ENCODE measurements at regions not wholly inside any gene's neighbourhood (a gene's known extent, or its start where the extent isn't known, plus 50 kb on each side); places are given as distances from the start of the nearest gene placed in this dataset.

DNA sequence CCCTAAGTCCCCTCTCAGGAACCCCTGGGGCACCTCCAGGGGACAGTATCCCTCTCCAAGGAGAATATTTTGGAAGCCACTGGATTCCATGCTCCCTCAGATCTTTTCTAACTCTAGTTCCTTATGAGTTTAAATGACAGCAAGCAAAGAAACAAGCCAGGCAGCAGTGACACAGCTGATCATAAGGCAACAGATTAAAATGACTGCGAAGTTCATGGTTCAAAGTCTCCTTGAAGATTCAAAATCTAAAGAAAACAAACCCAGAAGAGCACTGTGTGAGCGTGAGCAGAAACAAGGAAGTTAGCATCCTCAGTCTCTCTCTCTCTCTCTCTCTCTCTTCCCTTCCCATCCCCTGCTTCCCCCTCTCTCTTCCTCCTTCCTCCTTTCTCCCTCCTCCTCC lies 316.7 kb upstream of the SLC30A5 start:
- Histone ChIP-seq H3K36me3 (ENCODE audit: insufficient read depth, low read length) (no peaks in the 10 kb centered on the region), H3K27me3 (ENCODE audit: control insufficient read depth in 1 of 2, insufficient read depth in 2 of 2, low read length in 2 of 2) (no peaks in the 10 kb centered on the region), H3K27ac (ENCODE audit: low read depth in 1 of 2, low read length in 2 of 2) (no peak overlapping the region), H3K4me1 (ENCODE audit: insufficient read depth, low read length) (no peaks in the 10 kb centered on the region), H3K4me3 (ENCODE audit: low read length) (no peak overlapping the region), H3K9me3 (ENCODE audit: control insufficient read depth in 1 of 2, insufficient read depth in 1 of 2, low read length in 2 of 2) (no peaks in the 10 kb centered on the region)
- H3K36me3 Mint-ChIP-seq (ENCODE audit: low read depth) = no peaks in the 10 kb centered on the region
- intact Hi-C loops (cut with DNase I, micrococcal nuclease) = no loop called here
- ChIA-PET POLR2A (no interaction called here), CTCF (no interaction called here)
- DNase-seq = no peak
- no peak for TF ChIP-seq CTCF (IDR thresholded peaks at IDR 0.05)
- ATAC-seq (ENCODE audit: poor library complexity) = no peak
- no peak overlapping the region for H3K27ac Mint-ChIP-seq
- H3K9me3 Mint-ChIP-seq = no peaks in the 10 kb centered on the region
- H3K4me3 Mint-ChIP-seq = no peak overlapping the region
- no peaks in the 10 kb centered on the region for H3K4me1 Mint-ChIP-seq (ENCODE audit: low read depth)
- H3K27me3 Mint-ChIP-seq = no peaks in the 10 kb centered on the region

DNA sequence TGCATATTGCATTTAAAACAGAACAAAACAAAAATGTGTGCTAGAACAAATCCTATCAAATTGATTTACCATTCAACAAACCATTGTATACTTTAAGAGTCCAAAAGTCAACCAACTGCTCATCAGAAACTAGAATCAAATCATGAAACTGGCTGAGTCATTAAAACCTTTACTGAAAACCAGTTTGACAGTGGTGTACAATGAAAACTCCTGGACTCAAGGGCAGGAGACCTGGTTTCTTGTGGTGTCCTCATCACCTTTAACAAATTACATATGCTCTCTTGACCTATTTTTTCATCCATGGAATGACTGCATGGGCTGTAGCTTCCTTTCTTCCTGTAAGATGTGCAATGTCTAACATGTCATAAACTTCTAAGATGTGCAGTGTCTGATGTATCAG lies 315.3 kb upstream of the SLC30A5 start:
- H3K36me3 Mint-ChIP-seq (ENCODE audit: low read depth) = no peaks in the 10 kb centered on the region
- H3K27ac Mint-ChIP-seq = no peak overlapping the region
- no peak overlapping the region for H3K4me3 Mint-ChIP-seq
- intact Hi-C loops (cut with DNase I, micrococcal nuclease) = no loop called here
- H3K27me3 ChIP-seq (ENCODE audit: control insufficient read depth in 1 of 2, insufficient read depth in 2 of 2, low read length in 2 of 2) = no peaks in the 10 kb centered on the region
- no peaks in the 10 kb centered on the region for H3K27me3 Mint-ChIP-seq
- H3K9me3 ChIP-seq (ENCODE audit: control insufficient read depth in 1 of 2, insufficient read depth in 1 of 2, low read length in 2 of 2) = no peaks in the 10 kb centered on the region
- CTCF ChIA-PET = no interaction called here
- H3K9me3 Mint-ChIP-seq = no peaks in the 10 kb centered on the region
- no peak for ATAC-seq (ENCODE audit: poor library complexity)
- POLR2A ChIA-PET = no interaction called here
- H3K36me3 ChIP-seq (ENCODE audit: insufficient read depth, low read length) = no peaks in the 10 kb centered on the region
- no peak for TF ChIP-seq CTCF (IDR thresholded peaks at IDR 0.05)
- no peak for DNase-seq
- H3K4me3 ChIP-seq (ENCODE audit: low read length) = no peak overlapping the region
- H3K4me1 ChIP-seq (ENCODE audit: insufficient read depth, low read length) = no peaks in the 10 kb centered on the region
- no peak overlapping the region for H3K27ac ChIP-seq (ENCODE audit: low read depth in 1 of 2, low read length in 2 of 2)
- no peaks in the 10 kb centered on the region for H3K4me1 Mint-ChIP-seq (ENCODE audit: low read depth)

DNA sequence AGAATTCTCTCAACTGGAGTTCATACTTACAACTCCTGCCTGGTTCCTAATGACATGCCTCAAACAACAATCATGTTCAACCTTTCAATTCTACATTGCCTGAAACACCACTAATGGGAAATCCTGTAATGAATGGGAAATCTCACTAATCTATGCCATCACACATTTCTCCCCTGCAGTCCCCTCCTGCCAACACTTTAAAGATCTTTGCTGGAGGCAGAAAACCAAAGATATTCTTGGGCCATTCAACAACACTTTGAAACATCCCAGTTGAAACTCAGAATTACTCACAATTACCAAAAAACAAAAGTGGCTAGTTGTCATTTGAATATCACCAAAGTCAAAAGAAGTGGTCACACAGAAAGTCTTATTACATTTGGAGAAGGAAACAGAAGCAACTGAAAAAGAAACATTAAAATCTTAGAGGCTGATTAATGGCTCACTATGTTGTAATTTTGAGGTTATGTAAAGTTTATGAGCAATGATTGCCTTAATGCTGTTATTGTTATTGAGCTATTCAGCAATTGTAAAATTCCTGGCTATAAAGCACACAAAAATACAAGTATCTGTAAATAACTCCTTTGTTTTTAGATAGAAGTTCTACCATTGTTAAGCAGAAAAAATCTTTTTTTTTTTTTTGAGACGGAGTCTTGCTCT lies 313.4 kb upstream of the SLC30A5 start:
- Histone ChIP-seq H3K4me1 (ENCODE audit: insufficient read depth, low read length) (no peaks in the 10 kb centered on the region), H3K9me3 (ENCODE audit: control insufficient read depth in 1 of 2, insufficient read depth in 1 of 2, low read length in 2 of 2) (no peaks in the 10 kb centered on the region), H3K27ac (ENCODE audit: low read depth in 1 of 2, low read length in 2 of 2) (no peak overlapping the region), H3K27me3 (ENCODE audit: control insufficient read depth in 1 of 2, insufficient read depth in 2 of 2, low read length in 2 of 2) (no peaks in the 10 kb centered on the region), H3K4me3 (ENCODE audit: low read length) (no peak overlapping the region), H3K36me3 (ENCODE audit: insufficient read depth, low read length) (no peaks in the 10 kb centered on the region)
- ChIA-PET CTCF (no interaction called here), POLR2A (no interaction called here)
- DNase-seq (no peak), ATAC-seq (ENCODE audit: poor library complexity) (no peak)
- H3K27me3 Mint-ChIP-seq = no peaks in the 10 kb centered on the region
- no peak overlapping the region for H3K27ac Mint-ChIP-seq
- peaks cover 8% of the 10 kb centered on the region for H3K9me3 Mint-ChIP-seq
- no peaks in the 10 kb centered on the region for H3K4me1 Mint-ChIP-seq (ENCODE audit: low read depth)
- H3K36me3 Mint-ChIP-seq (ENCODE audit: low read depth) = no peaks in the 10 kb centered on the region
- intact Hi-C loops (cut with DNase I, micrococcal nuclease) = no loop called here
- no peak overlapping the region for H3K4me3 Mint-ChIP-seq
- no peak for TF ChIP-seq CTCF (IDR thresholded peaks at IDR 0.05)

All from CD4-positive, alpha-beta T cell (primary cell).